K562 (cell line): ENCODE measurements at regions not wholly inside any gene's neighbourhood (a gene's known extent, or its start where the extent isn't known, plus 50 kb on each side); places are given as distances from the start of the nearest gene placed in this dataset.

ENCODE experiments used
- FOXO4 ChIP-seq: fragments of 450-650 bp; formaldehyde crosslinking; IDR thresholded peaks from 2 replicates; pipeline ENCODE4 v1.4.0; 2020; ENCODE audit warnings: mild to moderate bottlenecking, moderate library complexity
- HDGF ChIP-seq: fragments of 450-650 bp; IDR thresholded peaks from 2 replicates; pipeline ENCODE4 v1.6.1; 2016
- HOMEZ ChIP-seq: fragments of 250-450 bp; sonication (Bioruptor Pico); IDR thresholded peaks from 2 replicates; pipeline ENCODE4 v1.4.0; 2020; ENCODE audit warnings: mild to moderate bottlenecking, moderate library complexity
- JUND ChIP-seq, 2 experiments: IDR thresholded peaks; 2 replicates in 1 of 2; 3 replicates in 1 of 2; pipeline ENCODE4 v1.6.1; 2011; ENCODE audit warnings: borderline replicate concordance in 2 of 2, low read depth in 2 of 2, low read length in 2 of 2, improper control_type of control experiment in 1 of 2, missing biosample characterization in 1 of 2, missing genetic modification characterization in 1 of 2, missing genetic modification reagents in 1 of 2
- L3MBTL2 ChIP-seq: fragments of 450-650 bp; IDR thresholded peaks from 2 replicates; pipeline ENCODE4 v1.6.1; 2016; ENCODE audit warnings: mild to moderate bottlenecking, moderate library complexity
- MEF2D ChIP-seq: conservative IDR thresholded peaks from 2 replicates; pipeline ENCODE4 v1.6.1; 2016; ENCODE audit warnings: low read depth, missing genetic modification characterization, missing compliant biosample characterization
- SMARCC2 ChIP-seq: fragments of 450-650 bp; IDR thresholded peaks from 2 replicates; pipeline ENCODE4 v1.6.1; 2017; ENCODE audit warnings: antibody characterized with exemption, moderate library complexity, mild to moderate bottlenecking, low read depth
- SRF ChIP-seq, 2 experiments: fragments of 250-450, 450-650 bp in 1 of 2; sonication (Bioruptor Pico) in 1 of 2; sonication (generic) in 1 of 2; formaldehyde crosslinking; IDR thresholded peaks; 2 replicates each; pipeline versions ENCODE4 v1.5.0 to v1.5.1; 2020 to 2022; ENCODE audit warnings: mild to moderate bottlenecking in 1 of 2, missing genetic modification reagents in 1 of 2
- TRIM25 ChIP-seq: fragments of 450-650 bp; IDR thresholded peaks from 2 replicates; pipeline ENCODE4 v1.7.0; 2016; ENCODE audit warnings: borderline replicate concordance
- ZNF224 ChIP-seq: sonication (generic); formaldehyde crosslinking; IDR thresholded peaks from 2 replicates; pipeline ENCODE4 v1.8.0; 2022; ENCODE audit warnings: mild to moderate bottlenecking, missing genetic modification reagents
- ZNF253 ChIP-seq: fragments of 250-450 bp; sonication (Bioruptor Pico); conservative IDR thresholded peaks from 2 replicates; pipeline ENCODE4 v1.6.1; 2021; ENCODE audit warnings: mild to moderate bottlenecking
- ZNF518B ChIP-seq: fragments of 250-450 bp; sonication (Bioruptor Pico); IDR thresholded peaks from 2 replicates; pipeline ENCODE4 v1.5.0; 2021; ENCODE audit warnings: mild to moderate bottlenecking, moderate library complexity
- ZNF717 ChIP-seq: fragments of 250-450 bp; sonication (Bioruptor Pico); IDR thresholded peaks from 2 replicates; pipeline ENCODE4 v1.5.0; 2021

GRCh38 chr7:84912993-84913635 is 273.7 kb downstream of the SEMA3D start (continued):
- TF ChIP-seq L3MBTL2: no peak
- peak; percentile 52; the same call in 1 of the 2 replicates for TF ChIP-seq HOMEZ (CRISPR knock-in tag)
- TF ChIP-seq SMARCC2: no peak
- peak; percentile 85 for TF ChIP-seq MEF2D (tag)
- TF ChIP-seq SRF (CRISPR knock-in tag; IDR thresholded peaks at IDR 0.05): no peak
- TF ChIP-seq ZNF717 (CRISPR knock-in tag): no peak
- peak; percentile 23; the same call in 1 of the 2 replicates for TF ChIP-seq JUND (IDR thresholded peaks at IDR 0.05; ENCODE audit: borderline replicate concordance, low read depth, low read length)
- TF ChIP-seq JUND (tag; IDR thresholded peaks at IDR 0.05; ENCODE audit: borderline replicate concordance, low read depth, low read length): peak; percentile 75; the same call in 2 of the 3 replicates
- TF ChIP-seq TRIM25: no peak
- no peak for TF ChIP-seq ZNF518B (CRISPR knock-in tag)
- TF ChIP-seq ZNF253: no peak
- TF ChIP-seq FOXO4 (CRISPR knock-in tag): no peak
- TF ChIP-seq ZNF224 (CRISPR knock-in tag): no peak
- no peak for TF ChIP-seq HDGF
